ENCODE measurements at regions not wholly inside any gene's neighbourhood (a gene's known extent, or its start where the extent isn't known, plus 50 kb on each side); places are given as distances from the start of the nearest gene placed in this dataset.
"Not testable (repeated sequence)": the region's sequence is repeated elsewhere in the genome, so short reads cannot be mapped to it uniquely, and the experiment has no call there.

DNA sequence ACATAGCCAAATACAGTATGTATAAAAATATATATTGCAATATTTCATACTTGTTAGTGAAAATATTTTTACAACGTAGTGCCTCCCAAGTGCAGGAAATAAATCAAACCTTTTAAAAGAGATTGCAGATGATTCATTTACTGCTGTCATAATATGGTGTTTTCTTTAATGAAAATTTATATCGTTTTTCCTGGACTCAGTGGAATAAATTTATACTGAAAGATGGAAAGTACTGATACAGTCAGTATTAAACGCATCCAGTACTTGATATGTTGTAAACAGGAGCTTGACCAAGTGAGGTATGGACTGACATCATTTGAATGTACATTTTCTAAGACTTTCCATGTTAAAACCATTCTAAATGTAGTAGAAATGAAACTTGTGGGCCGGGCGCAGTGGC lies 143.4 kb upstream of the ZNF608 start:
- Histone ChIP-seq H3K9me3 (peaks cover 3% of the 10 kb centered on the region; the same call in 1 of the 3 replicates), H3K4me3 (no peak overlapping the region), H3K4me2 (no peak overlapping the region), H3K4me1 (peaks cover 26% of the 10 kb centered on the region), H3K27ac (no peak overlapping the region)
- ChIA-PET POLR2A (no interaction called here), CTCF (interaction anchor here (1.6 kb wide), 1 partner anchor 14 kb away, joined by 4 read pairs; no protein-coding TSS in a partner anchor)
- ATAC-seq (no peak), DNase-seq (ENCODE audit: low read depth in 1 of 2, low spot score in 1 of 2) (no peak), FAIRE-seq (no peak)
- WGBS (ENCODE audit: missing lambda C conversion rate) = 78% methylated on average over 5 of the region's 5 CpGs
- no peak for TF ChIP-seq RAD21 (conservative IDR thresholded peaks at IDR 0.05 in 1 of 2, IDR thresholded peaks at IDR 0.05 in 1 of 2)

GRCh38 chr5:124890442-124890841 lies 144.0 kb upstream of the ZNF608 start:
- H3K9me3 ChIP-seq; H3K4me2 ChIP-seq; POLR2A ChIA-PET; ATAC-seq; FAIRE-seq; H3K4me3 ChIP-seq; DNase-seq (ENCODE audit: low read depth in 1 of 2, low spot score in 1 of 2); H3K27ac ChIP-seq: not testable (repeated sequence)
- CTCF ChIA-PET = interaction anchor here (1.6 kb wide), 1 partner anchor 15 kb away, joined by 4 read pairs; no protein-coding TSS in a partner anchor
- H3K4me1 ChIP-seq = peaks cover 26% of the 10 kb centered on the region
- WGBS (ENCODE audit: missing lambda C conversion rate) = 98% methylated on average over 4 of the region's 4 CpGs

- POLR2A ChIA-PET = no interaction called here
- no peak for ATAC-seq
- no peak overlapping the region for H3K4me2 ChIP-seq
- peaks cover 26% of the 10 kb centered on the region for H3K4me1 ChIP-seq
- CTCF ChIA-PET = no interaction called here
- no peak overlapping the region for H3K27ac ChIP-seq
- 79% methylated on average over 4 of the region's 4 CpGs for WGBS (ENCODE audit: missing lambda C conversion rate)
- no peak overlapping the region for H3K4me3 ChIP-seq
- no peak for FAIRE-seq
- TF ChIP-seq TFCP2L1 (CRISPR knock-in tag; IDR thresholded peaks at IDR 0.05) (no peak), GATA3 (IDR thresholded peaks at IDR 0.05; ENCODE audit: borderline replicate concordance) (no peak)
- no peak for DNase-seq (ENCODE audit: low read depth in 1 of 2, low spot score in 1 of 2)
- no peaks in the 10 kb centered on the region for H3K9me3 ChIP-seq
Observed at GRCh38 chr5:124891179-124891578, 144.7 kb upstream of the ZNF608 start.

- Histone ChIP-seq H3K9me3 (no peaks in the 10 kb centered on the region), H3K4me3 (no peak overlapping the region), H3K27ac (no peak overlapping the region), H3K4me1 (peaks cover 24% of the 10 kb centered on the region), H3K4me2 (no peak overlapping the region)
- POLR2A ChIA-PET = no interaction called here
- no peak for FAIRE-seq
- ATAC-seq = no peak
- 88% methylated on average over 43 of the region's 48 CpGs for WGBS (ENCODE audit: missing lambda C conversion rate)
- no peak for DNase-seq (ENCODE audit: low read depth in 1 of 2, low spot score in 1 of 2)
- CTCF ChIA-PET = no interaction called here
- TF ChIP-seq ATOH8 (CRISPR knock-in tag; IDR thresholded peaks at IDR 0.05; ENCODE audit: low read depth) (no peak), USF2 (IDR thresholded peaks at IDR 0.05) (no peak), CTCF (IDR thresholded peaks at IDR 0.05) (no peak), ELK1 (IDR thresholded peaks at IDR 0.05; ENCODE audit: low read depth, low read length) (no peak), RARB (CRISPR knock-in tag; IDR thresholded peaks at IDR 0.05) (no peak), HEYL (CRISPR knock-in tag; IDR thresholded peaks at IDR 0.05) (no peak), ZC3H11A (IDR thresholded peaks at IDR 0.05) (no peak), HOXB5 (CRISPR knock-in tag; IDR thresholded peaks at IDR 0.05) (no peak), CBX2 (IDR thresholded peaks at IDR 0.05; ENCODE audit: borderline replicate concordance, low read depth) (no peak), SMC3 (IDR thresholded peaks at IDR 0.05) (no peak), ZNF302 (CRISPR knock-in tag; IDR thresholded peaks at IDR 0.05) (no peak), CHD2 (IDR thresholded peaks at IDR 0.05; ENCODE audit: low read length, partially characterized antibody) (no peak), MYC (IDR thresholded peaks at IDR 0.05; ENCODE audit: borderline replicate concordance, low read length) (no peak), HOXA7 (CRISPR knock-in tag; IDR thresholded peaks at IDR 0.05) (no peak), CEBPB (IDR thresholded peaks at IDR 0.05) (no peak), KDM1A (IDR thresholded peaks at IDR 0.05; ENCODE audit: low read depth) (no peak)
- TF ChIP-seq, protein P1, sequence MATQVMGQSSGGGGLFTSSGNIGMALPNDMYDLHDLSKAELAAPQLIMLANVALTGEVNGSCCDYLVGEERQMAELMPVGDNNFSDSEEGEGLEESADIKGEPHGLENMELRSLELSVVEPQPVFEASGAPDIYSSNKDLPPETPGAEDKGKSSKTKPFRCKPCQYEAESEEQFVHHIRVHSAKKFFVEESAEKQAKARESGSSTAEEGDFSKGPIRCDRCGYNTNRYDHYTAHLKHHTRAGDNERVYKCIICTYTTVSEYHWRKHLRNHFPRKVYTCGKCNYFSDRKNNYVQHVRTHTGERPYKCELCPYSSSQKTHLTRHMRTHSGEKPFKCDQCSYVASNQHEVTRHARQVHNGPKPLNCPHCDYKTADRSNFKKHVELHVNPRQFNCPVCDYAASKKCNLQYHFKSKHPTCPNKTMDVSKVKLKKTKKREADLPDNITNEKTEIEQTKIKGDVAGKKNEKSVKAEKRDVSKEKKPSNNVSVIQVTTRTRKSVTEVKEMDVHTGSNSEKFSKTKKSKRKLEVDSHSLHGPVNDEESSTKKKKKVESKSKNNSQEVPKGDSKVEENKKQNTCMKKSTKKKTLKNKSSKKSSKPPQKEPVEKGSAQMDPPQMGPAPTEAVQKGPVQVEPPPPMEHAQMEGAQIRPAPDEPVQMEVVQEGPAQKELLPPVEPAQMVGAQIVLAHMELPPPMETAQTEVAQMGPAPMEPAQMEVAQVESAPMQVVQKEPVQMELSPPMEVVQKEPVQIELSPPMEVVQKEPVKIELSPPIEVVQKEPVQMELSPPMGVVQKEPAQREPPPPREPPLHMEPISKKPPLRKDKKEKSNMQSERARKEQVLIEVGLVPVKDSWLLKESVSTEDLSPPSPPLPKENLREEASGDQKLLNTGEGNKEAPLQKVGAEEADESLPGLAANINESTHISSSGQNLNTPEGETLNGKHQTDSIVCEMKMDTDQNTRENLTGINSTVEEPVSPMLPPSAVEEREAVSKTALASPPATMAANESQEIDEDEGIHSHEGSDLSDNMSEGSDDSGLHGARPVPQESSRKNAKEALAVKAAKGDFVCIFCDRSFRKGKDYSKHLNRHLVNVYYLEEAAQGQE (IDR thresholded peaks at IDR 0.05) = no peak
- TF ChIP-seq, protein P2, sequence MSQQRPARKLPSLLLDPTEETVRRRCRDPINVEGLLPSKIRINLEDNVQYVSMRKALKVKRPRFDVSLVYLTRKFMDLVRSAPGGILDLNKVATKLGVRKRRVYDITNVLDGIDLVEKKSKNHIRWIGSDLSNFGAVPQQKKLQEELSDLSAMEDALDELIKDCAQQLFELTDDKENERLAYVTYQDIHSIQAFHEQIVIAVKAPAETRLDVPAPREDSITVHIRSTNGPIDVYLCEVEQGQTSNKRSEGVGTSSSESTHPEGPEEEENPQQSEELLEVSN (IDR thresholded peaks at IDR 0.05; ENCODE audit: borderline replicate concordance, low read depth) = no peak
Observed at GRCh38 chr5:124892185-124892848, 145.9 kb upstream of the ZNF608 start.
